ENCODE measurements at regions not wholly inside any gene's neighbourhood (a gene's known extent, or its start where the extent isn't known, plus 50 kb on each side); places are given as distances from the start of the nearest gene placed in this dataset.

DNA sequence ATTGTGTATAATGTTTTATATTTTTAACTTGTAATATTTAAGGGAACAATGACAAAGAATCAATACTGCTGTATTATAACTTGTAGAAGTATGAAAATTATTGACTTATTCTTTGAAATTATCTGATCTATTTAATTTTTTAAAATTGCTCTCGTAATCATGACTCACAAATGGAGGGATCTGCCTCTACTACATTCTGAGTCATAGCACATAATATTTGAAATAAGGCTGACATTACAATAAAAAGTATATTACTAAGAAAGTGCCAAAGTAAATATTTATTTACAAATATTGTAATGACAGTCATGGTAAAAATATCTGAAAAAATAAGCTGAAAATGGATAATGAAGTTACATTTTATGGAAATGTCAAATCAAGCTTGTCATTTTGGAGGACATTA, 1144.6 kb upstream of the CDH2 start:
- Histone ChIP-seq H3K4me3 (no peak overlapping the region), H3K4me2 (no peak overlapping the region), H3K9me3 (no peaks in the 10 kb centered on the region), H3K27ac (no peak overlapping the region), H3K4me1 (no peaks in the 10 kb centered on the region)
- TF ChIP-seq HOXB5 (CRISPR knock-in tag; IDR thresholded peaks at IDR 0.05) (no peak), ZNF302 (CRISPR knock-in tag; IDR thresholded peaks at IDR 0.05) (no peak), CBX2 (IDR thresholded peaks at IDR 0.05; ENCODE audit: borderline replicate concordance, low read depth) (no peak), FOXS1 (CRISPR knock-in tag; IDR thresholded peaks at IDR 0.05) (no peak), ZC3H11A (IDR thresholded peaks at IDR 0.05) (no peak), MAFK (IDR thresholded peaks at IDR 0.05; ENCODE audit: partially characterized antibody) (no peak), NR3C1 (IDR thresholded peaks at IDR 0.05) (no peak), RFX5 (IDR thresholded peaks at IDR 0.05) (no peak), MAZ (IDR thresholded peaks at IDR 0.05; ENCODE audit: borderline replicate concordance, low read depth, low read length) (no peak), PHF8 (IDR thresholded peaks at IDR 0.05; ENCODE audit: borderline replicate concordance, low read depth) (no peak), NFE2L2 (conservative IDR thresholded peaks at IDR 0.05; ENCODE audit: low read length) (no peak), JUN (IDR thresholded peaks at IDR 0.05) (no peak), NPAS2 (CRISPR knock-in tag; IDR thresholded peaks at IDR 0.05; ENCODE audit: borderline replicate concordance) (no peak), EHMT2 (IDR thresholded peaks at IDR 0.05; ENCODE audit: low read depth) (no peak), RCOR1 (IDR thresholded peaks at IDR 0.05; ENCODE audit: low read depth, low read length) (no peak), CBX8 (IDR thresholded peaks at IDR 0.05) (no peak)
- TF ChIP-seq, protein P1, sequence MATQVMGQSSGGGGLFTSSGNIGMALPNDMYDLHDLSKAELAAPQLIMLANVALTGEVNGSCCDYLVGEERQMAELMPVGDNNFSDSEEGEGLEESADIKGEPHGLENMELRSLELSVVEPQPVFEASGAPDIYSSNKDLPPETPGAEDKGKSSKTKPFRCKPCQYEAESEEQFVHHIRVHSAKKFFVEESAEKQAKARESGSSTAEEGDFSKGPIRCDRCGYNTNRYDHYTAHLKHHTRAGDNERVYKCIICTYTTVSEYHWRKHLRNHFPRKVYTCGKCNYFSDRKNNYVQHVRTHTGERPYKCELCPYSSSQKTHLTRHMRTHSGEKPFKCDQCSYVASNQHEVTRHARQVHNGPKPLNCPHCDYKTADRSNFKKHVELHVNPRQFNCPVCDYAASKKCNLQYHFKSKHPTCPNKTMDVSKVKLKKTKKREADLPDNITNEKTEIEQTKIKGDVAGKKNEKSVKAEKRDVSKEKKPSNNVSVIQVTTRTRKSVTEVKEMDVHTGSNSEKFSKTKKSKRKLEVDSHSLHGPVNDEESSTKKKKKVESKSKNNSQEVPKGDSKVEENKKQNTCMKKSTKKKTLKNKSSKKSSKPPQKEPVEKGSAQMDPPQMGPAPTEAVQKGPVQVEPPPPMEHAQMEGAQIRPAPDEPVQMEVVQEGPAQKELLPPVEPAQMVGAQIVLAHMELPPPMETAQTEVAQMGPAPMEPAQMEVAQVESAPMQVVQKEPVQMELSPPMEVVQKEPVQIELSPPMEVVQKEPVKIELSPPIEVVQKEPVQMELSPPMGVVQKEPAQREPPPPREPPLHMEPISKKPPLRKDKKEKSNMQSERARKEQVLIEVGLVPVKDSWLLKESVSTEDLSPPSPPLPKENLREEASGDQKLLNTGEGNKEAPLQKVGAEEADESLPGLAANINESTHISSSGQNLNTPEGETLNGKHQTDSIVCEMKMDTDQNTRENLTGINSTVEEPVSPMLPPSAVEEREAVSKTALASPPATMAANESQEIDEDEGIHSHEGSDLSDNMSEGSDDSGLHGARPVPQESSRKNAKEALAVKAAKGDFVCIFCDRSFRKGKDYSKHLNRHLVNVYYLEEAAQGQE (IDR thresholded peaks at IDR 0.05), result no peak
- 24% methylated on average over 1 of the region's 1 CpG for WGBS (ENCODE audit: missing lambda C conversion rate)
- ChIA-PET POLR2A (no interaction called here), CTCF (no interaction called here)
- no peak for FAIRE-seq
- DNase-seq (ENCODE audit: low read depth in 1 of 2, low spot score in 1 of 2), result no peak
- no peak for ATAC-seq

DNA sequence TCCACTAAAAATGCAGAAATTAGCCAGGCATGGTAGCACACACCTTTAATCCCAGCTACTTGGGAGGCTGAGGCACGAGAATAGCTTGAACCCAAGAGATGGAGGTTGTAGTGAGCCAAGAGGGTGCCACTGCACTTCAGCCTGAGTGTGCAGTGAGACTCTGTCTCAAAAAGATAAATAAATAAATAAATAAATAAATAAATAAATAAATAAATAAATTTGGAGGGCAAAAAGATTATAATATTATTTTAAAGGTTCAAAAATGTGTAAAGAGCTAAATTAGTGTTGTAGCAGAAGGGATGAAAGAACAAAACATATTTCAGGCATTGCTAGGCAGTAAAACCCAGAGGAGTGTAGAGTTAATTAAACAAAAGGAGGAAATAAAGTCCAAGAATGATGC, 1136.4 kb upstream of the CDH2 start:
- FAIRE-seq, result no peak
- TF ChIP-seq, protein P2, sequence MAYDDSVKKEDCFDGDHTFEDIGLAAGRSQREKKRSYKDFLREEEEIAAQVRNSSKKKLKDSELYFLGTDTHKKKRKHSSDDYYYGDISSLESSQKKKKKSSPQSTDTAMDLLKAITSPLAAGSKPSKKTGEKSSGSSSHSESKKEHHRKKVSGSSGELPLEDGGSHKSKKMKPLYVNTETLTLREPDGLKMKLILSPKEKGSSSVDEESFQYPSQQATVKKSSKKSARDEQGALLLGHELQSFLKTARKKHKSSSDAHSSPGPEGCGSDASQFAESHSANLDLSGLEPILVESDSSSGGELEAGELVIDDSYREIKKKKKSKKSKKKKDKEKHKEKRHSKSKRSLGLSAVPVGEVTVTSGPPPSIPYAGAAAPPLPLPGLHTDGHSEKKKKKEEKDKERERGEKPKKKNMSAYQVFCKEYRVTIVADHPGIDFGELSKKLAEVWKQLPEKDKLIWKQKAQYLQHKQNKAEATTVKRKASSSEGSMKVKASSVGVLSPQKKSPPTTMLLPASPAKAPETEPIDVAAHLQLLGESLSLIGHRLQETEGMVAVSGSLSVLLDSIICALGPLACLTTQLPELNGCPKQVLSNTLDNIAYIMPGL (CRISPR knock-in tag; IDR thresholded peaks at IDR 0.05; ENCODE audit: borderline replicate concordance), result no peak
- TF ChIP-seq ZC3H11A (IDR thresholded peaks at IDR 0.05) (peak; percentile 57), PHF8 (IDR thresholded peaks at IDR 0.05; ENCODE audit: borderline replicate concordance, low read depth) (no peak)
- no peaks in the 10 kb centered on the region for H3K4me1 ChIP-seq
- POLR2A ChIA-PET, result no interaction called here
- no peaks in the 10 kb centered on the region for H3K9me3 ChIP-seq
- ATAC-seq, result no peak
- no peak overlapping the region for H3K27ac ChIP-seq
- H3K4me3 ChIP-seq, result no peak overlapping the region
- H3K4me2 ChIP-seq, result no peak overlapping the region
- DNase-seq (ENCODE audit: low read depth in 1 of 2, low spot score in 1 of 2), result no peak
- WGBS (ENCODE audit: missing lambda C conversion rate), result 8% methylated on average over 1 of the region's 1 CpG
- CTCF ChIA-PET, result no interaction called here

DNA sequence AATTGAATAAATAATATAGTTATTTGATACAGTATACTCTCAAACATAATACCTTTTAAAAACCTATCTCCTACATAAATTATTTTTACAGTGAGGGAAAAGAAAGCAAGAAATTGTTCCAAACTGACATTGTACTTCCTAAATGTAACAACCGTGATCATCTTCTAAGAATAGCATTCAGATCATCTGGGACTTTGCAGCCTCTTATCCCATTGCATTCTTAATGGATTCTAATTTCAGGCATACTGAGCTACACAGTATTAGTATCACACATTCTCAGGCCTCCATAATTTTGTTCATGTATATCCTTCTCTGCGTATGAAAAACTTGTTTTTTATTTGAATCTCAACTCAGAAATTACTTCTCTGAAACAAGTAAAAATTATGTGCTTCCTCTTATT, 1134.7 kb upstream of the CDH2 start:
- Histone ChIP-seq H3K4me1 (no peaks in the 10 kb centered on the region), H3K9me3 (no peaks in the 10 kb centered on the region), H3K4me2 (no peak overlapping the region), H3K4me3 (no peak overlapping the region), H3K27ac (no peak overlapping the region)
- ATAC-seq, result no peak
- ChIA-PET POLR2A (no interaction called here), CTCF (no interaction called here)
- no peak for DNase-seq (ENCODE audit: low read depth in 1 of 2, low spot score in 1 of 2)
- no peak for TF ChIP-seq RFX5 (IDR thresholded peaks at IDR 0.05)
- no peak for TF ChIP-seq CBX8 (IDR thresholded peaks at IDR 0.05)
- TF ChIP-seq, protein P3, sequence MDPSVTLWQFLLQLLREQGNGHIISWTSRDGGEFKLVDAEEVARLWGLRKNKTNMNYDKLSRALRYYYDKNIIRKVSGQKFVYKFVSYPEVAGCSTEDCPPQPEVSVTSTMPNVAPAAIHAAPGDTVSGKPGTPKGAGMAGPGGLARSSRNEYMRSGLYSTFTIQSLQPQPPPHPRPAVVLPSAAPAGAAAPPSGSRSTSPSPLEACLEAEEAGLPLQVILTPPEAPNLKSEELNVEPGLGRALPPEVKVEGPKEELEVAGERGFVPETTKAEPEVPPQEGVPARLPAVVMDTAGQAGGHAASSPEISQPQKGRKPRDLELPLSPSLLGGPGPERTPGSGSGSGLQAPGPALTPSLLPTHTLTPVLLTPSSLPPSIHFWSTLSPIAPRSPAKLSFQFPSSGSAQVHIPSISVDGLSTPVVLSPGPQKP (IDR thresholded peaks at IDR 0.05; ENCODE audit: low read depth, low read length), result no peak
- TF ChIP-seq EP300 (IDR thresholded peaks at IDR 0.05), result no peak
- no peak for TF ChIP-seq NR3C1 (IDR thresholded peaks at IDR 0.05)
- TF ChIP-seq ZFP36 (IDR thresholded peaks at IDR 0.05; ENCODE audit: borderline replicate concordance, partially characterized antibody), result no peak
- TF ChIP-seq SREBF2 (IDR thresholded peaks at IDR 0.05), result no peak
- TF ChIP-seq CEBPB (IDR thresholded peaks at IDR 0.05), result no peak
- TF ChIP-seq, protein P2 (CRISPR knock-in tag; IDR thresholded peaks at IDR 0.05; ENCODE audit: borderline replicate concordance), result no peak
- no peak for TF ChIP-seq KDM1A (IDR thresholded peaks at IDR 0.05; ENCODE audit: low read depth)
- WGBS (ENCODE audit: missing lambda C conversion rate), result 53% methylated on average over 2 of the region's 2 CpGs
- FAIRE-seq, result no peak
